H1 (cell line): ENCODE measurements at regions not wholly inside any gene's neighbourhood (a gene's known extent, or its start where the extent isn't known, plus 50 kb on each side); places are given as distances from the start of the nearest gene placed in this dataset.
"Not testable (repeated sequence)": the region's sequence is repeated elsewhere in the genome, so short reads cannot be mapped to it uniquely, and the experiment has no call there.

Experiments used
- CTCF ChIA-PET: fragments of 300-600 bp; sonication (Branson Sonifier 250); formaldehyde crosslinking; loops from one replicate; lab custom pipeline; 2021; ENCODE audit not compliant: partially characterized antibody; lab: Charles Lee
- POLR2A ChIA-PET: fragments of 300-600 bp; sonication (Branson Sonifier 250); formaldehyde crosslinking; loops from one replicate; lab custom pipeline; 2021; ENCODE audit warnings: inconsistent platforms; ENCODE audit not compliant: partially characterized antibody; lab: Charles Lee
- DNase-seq, 2 experiments: peaks; one replicate each; pipeline versions ENCODE4 v3.0.0 to v3.0.0-alpha.2; 2010 to 2022; ENCODE audit warnings: low spot score in 2 of 2, low read depth in 1 of 2, mixed read lengths in 1 of 2
- FAIRE-seq: peaks from 2 replicates; lab custom pipeline; 2011; peaks lifted over from hg19 to GRCh38; lab: Jason Lieb, UNC
- H2AFZ ChIP-seq: 2 replicates; pipeline ENCODE4 v1.8.1; 2012; ENCODE audit warnings: low read length, inconsistent platforms
- H2AK5ac ChIP-seq: 2 replicates; pipeline ENCODE4 v1.6.1; 2013; ENCODE audit warnings: low read depth, low read length
- H2BK120ac ChIP-seq: replicated peaks from 2 replicates; pipeline ENCODE3; 2013; ENCODE audit warnings: low read depth, low read length, inconsistent platforms
- H2BK12ac ChIP-seq: 2 replicates; pipeline ENCODE4 v1.6.1; 2013; ENCODE audit warnings: low read depth, low read length
- H2BK15ac ChIP-seq: 2 replicates; pipeline ENCODE4 v1.6.1; 2013; ENCODE audit warnings: low read length
- H2BK20ac ChIP-seq: 2 replicates; pipeline ENCODE4 v1.6.1; 2013; ENCODE audit warnings: low read length
- H2BK5ac ChIP-seq: 2 replicates; pipeline ENCODE4 v1.6.1; 2013; ENCODE audit warnings: low read depth, low read length
- H3K14ac ChIP-seq: 2 replicates; pipeline ENCODE4 v1.6.1; 2013; ENCODE audit warnings: inconsistent platforms; ENCODE audit not compliant: insufficient read length
- H3K18ac ChIP-seq: 2 replicates; pipeline ENCODE4 v1.6.1; 2013; ENCODE audit warnings: low read length; ENCODE audit errors: extremely low read depth
- H3K23ac ChIP-seq: 2 replicates; pipeline ENCODE4 v1.6.1; 2013; ENCODE audit warnings: inconsistent platforms; ENCODE audit not compliant: insufficient read length
- H3K23me2 ChIP-seq: 2 replicates; pipeline ENCODE4 v1.6.1; 2013; ENCODE audit warnings: low read depth, low read length
- H3K27ac ChIP-seq: 2 replicates; pipeline ENCODE4 v1.6.1; 2011; ENCODE audit warnings: low read depth, low read length, inconsistent platforms
- H3K27me3 ChIP-seq, 4 experiments: replicated peaks in 1 of 4; 1 replicate in 1 of 4; 2 replicates in 3 of 4; pipeline versions ENCODE4 v1.6.1 to v1.8.1; 2011 to 2013; ENCODE audit warnings: low read length in 3 of 4, mild to moderate bottlenecking in 3 of 4, inconsistent platforms in 2 of 4, mixed read lengths in 2 of 4, moderate library complexity in 1 of 4; ENCODE audit not compliant: control insufficient read depth in 3 of 4, insufficient read depth in 3 of 4; ENCODE audit errors: extremely low read depth in 1 of 4
- H3K36me3 ChIP-seq, 4 experiments: 2 replicates each; pipeline versions ENCODE4 v1.6.1 to v1.8.1; 2011 to 2013; ENCODE audit warnings: mild to moderate bottlenecking in 4 of 4, low read length in 3 of 4, moderate library complexity in 2 of 4, control low read depth in 1 of 4, inconsistent platforms in 1 of 4; ENCODE audit not compliant: insufficient read depth in 4 of 4, control insufficient read depth in 2 of 4
- H3K4ac ChIP-seq: replicated peaks from 2 replicates; pipeline ENCODE3; 2013; ENCODE audit warnings: low read length, low read depth, mixed read lengths, inconsistent platforms; ENCODE audit not compliant: insufficient read length
- H3K4me1 ChIP-seq, 4 experiments: replicated peaks in 1 of 4; 1 replicate in 1 of 4; 2 replicates in 3 of 4; pipeline versions ENCODE4 v1.6.1 to v1.8.1; 2011 to 2013; ENCODE audit warnings: low read length in 3 of 4, inconsistent platforms in 2 of 4, mixed read lengths in 1 of 4; ENCODE audit not compliant: insufficient read depth in 4 of 4, control insufficient read depth in 3 of 4
- H3K4me2 ChIP-seq, 2 experiments: 2 replicates each; pipeline versions ENCODE4 v1.6.1 to v1.8.1; 2011 to 2013; ENCODE audit warnings: low read depth in 2 of 2, low read length in 2 of 2, control low read depth in 1 of 2, inconsistent platforms in 1 of 2, mild to moderate bottlenecking in 1 of 2; ENCODE audit not compliant: insufficient read depth in 1 of 2
- H3K4me3 ChIP-seq, 4 experiments: fragments of 200-600, 300-600 bp in 1 of 4; sonication (generic), shearing (Covaris generic), sonication (Bioruptor Twin) in 1 of 4; 2 replicates each; pipeline versions ENCODE4 v1.5.1 to v1.8.1; 2011 to 2016; ENCODE audit warnings: low read length in 4 of 4, low read depth in 3 of 4, control low read depth in 2 of 4, inconsistent platforms in 2 of 4, mild to moderate bottlenecking in 2 of 4, mixed read lengths in 1 of 4, moderate library complexity in 1 of 4; ENCODE audit not compliant: insufficient read depth in 2 of 4; ENCODE audit errors: extremely low read depth in 1 of 4
- H3K56ac ChIP-seq: replicated peaks from 2 replicates; pipeline ENCODE3; 2013; ENCODE audit warnings: low read depth, mild to moderate bottlenecking, mixed read lengths, low read length, inconsistent platforms; ENCODE audit not compliant: insufficient read length
- H3K79me1 ChIP-seq: 2 replicates; pipeline ENCODE4 v1.6.1; 2013; ENCODE audit warnings: low read depth, low read length, control low read depth
- H3K79me2 ChIP-seq, 2 experiments: 2 replicates each; pipeline versions ENCODE4 v1.6.1 to v1.8.1; 2012 to 2013; ENCODE audit warnings: low read length in 2 of 2, mild to moderate bottlenecking in 2 of 2, inconsistent platforms in 1 of 2; ENCODE audit not compliant: insufficient read depth in 2 of 2, control insufficient read depth in 1 of 2
- H3K9ac ChIP-seq, 4 experiments: replicated peaks in 1 of 4; 1 replicate in 1 of 4; 2 replicates in 3 of 4; pipeline versions ENCODE4 v1.6.1 to v1.8.1; 2011 to 2013; ENCODE audit warnings: low read depth in 3 of 4, low read length in 3 of 4, control low read depth in 2 of 4, mild to moderate bottlenecking in 2 of 4, moderate library complexity in 2 of 4, inconsistent platforms in 1 of 4; ENCODE audit errors: extremely low read depth in 1 of 4
- H3K9me3 ChIP-seq, 2 experiments: 2 replicates each; pipeline versions ENCODE4 v1.6.1 to v1.8.1; 2012 to 2013; ENCODE audit warnings: mild to moderate bottlenecking in 2 of 2, moderate library complexity in 2 of 2, control low read depth in 1 of 2, inconsistent platforms in 1 of 2, low read depth in 1 of 2, low read length in 1 of 2, mixed read lengths in 1 of 2; ENCODE audit not compliant: insufficient read depth in 2 of 2
- H4K20me1 ChIP-seq, 2 experiments: replicated peaks in 1 of 2; 2 replicates each; pipeline versions ENCODE3 to v1.8.1; 2011 to 2013; ENCODE audit warnings: inconsistent platforms in 2 of 2, low read length in 2 of 2, mild to moderate bottlenecking in 1 of 2; ENCODE audit not compliant: insufficient read depth in 2 of 2, control insufficient read depth in 1 of 2
- H4K5ac ChIP-seq: 2 replicates; pipeline ENCODE4 v1.6.1; 2013; ENCODE audit warnings: low read length, low read depth, mixed read lengths, inconsistent platforms; ENCODE audit not compliant: insufficient read length
- H4K8ac ChIP-seq: 2 replicates; pipeline ENCODE4 v1.8.0; 2013; ENCODE audit warnings: mild to moderate bottlenecking, moderate library complexity, low read length, inconsistent platforms; ENCODE audit not compliant: insufficient read depth; ENCODE audit errors: extremely low read depth
- H4K91ac ChIP-seq: replicated peaks from 2 replicates; pipeline ENCODE3; 2013; ENCODE audit warnings: low read length, mixed read lengths, inconsistent platforms; ENCODE audit not compliant: insufficient read length
- ASH2L ChIP-seq: fragments of 200-600, 300-600 bp; sonication (generic); IDR thresholded peaks from one replicate; pipeline ENCODE4 v1.7.1; 2017; ENCODE audit warnings: low read length
- CEBPB ChIP-seq: IDR thresholded peaks from 2 replicates; pipeline ENCODE4 v1.6.1; 2012; ENCODE audit warnings: low read depth, low read length
- TAF1 ChIP-seq: IDR thresholded peaks from 2 replicates; pipeline ENCODE4 v1.6.1; 2011; ENCODE audit warnings: mild to moderate bottlenecking, low read depth, low read length
- TBP ChIP-seq: IDR thresholded peaks from 2 replicates; pipeline ENCODE4 v1.6.1; 2011; ENCODE audit warnings: low read depth, low read length, improper control_type of control experiment
- WGBS, 2 experiments: shearing (Covaris generic) in 1 of 2; methylation state at CpG; one replicate each; pipeline versions ENCODE4 v1.1.6 to v1.1.7; 2013 to 2015; ENCODE audit warnings: low lambda C conversion rate in 2 of 2, mixed read lengths in 2 of 2, inconsistent platforms in 1 of 2, low coverage in 1 of 2, missing lambda C conversion rate in 1 of 2; ENCODE audit not compliant: insufficient replicate concordance in 2 of 2, insufficient coverage in 1 of 2, insufficient read length in 1 of 2; ENCODE audit errors: extremely low coverage in 1 of 2, missing lambda C conversion rate in 1 of 2; 5-methylcytosine and 5-hydroxymethylcytosine counted together

- H2AK5ac ChIP-seq, H3K14ac ChIP-seq, H3K9ac ChIP-seq, H4K20me1 ChIP-seq, H2BK5ac ChIP-seq, H4K5ac ChIP-seq, H4K91ac ChIP-seq, H3K79me1 ChIP-seq, H2BK120ac ChIP-seq, H3K27ac ChIP-seq, H3K36me3 ChIP-seq, H4K8ac ChIP-seq, H3K4ac ChIP-seq, H3K4me1 ChIP-seq, H2BK15ac ChIP-seq, H3K27me3 ChIP-seq, H3K18ac ChIP-seq, H3K23me2 ChIP-seq, H2BK12ac ChIP-seq, H2BK20ac ChIP-seq, CTCF ChIA-PET, H2AFZ ChIP-seq, H3K56ac ChIP-seq, H3K23ac ChIP-seq, H3K9me3 ChIP-seq, H3K79me2 ChIP-seq: not testable (repeated sequence)
- Histone ChIP-seq H3K4me2 (peak overlapping the region; percentile 49 to 56; a peak in 3 of 4 replicates), H3K4me3 (peak overlapping the region; percentile 32 to 63 (median 45); a peak in 7 of 8 replicates)
- FAIRE-seq (peak; percentile 57), DNase-seq (peak; percentile 36 to 79)
- POLR2A ChIA-PET = interaction anchor here (1.4 kb wide), 1 partner anchor 10 kb away, joined by 3 read pairs; no protein-coding TSS in a partner anchor
- whole genome bisulfite sequencing, 2 experiments = 9% methylated on average over 16 of the region's 51 CpGs; no CpG with 5 or more reads in 1 of the 2 experiments
- TF ChIP-seq CEBPB (peak; percentile 80), ASH2L (peak; percentile 51), TBP (peak; percentile 96), TAF1 (0 out of 2 replicates have a peak, but pooled peaks have one; percentile 19)
Observed at GRCh38 chr1:148048423-148049114, 103.5 kb downstream of the NBPF11 start.
